COR-L47 (cell line): ENCODE measurements at regions not wholly inside any gene's neighbourhood (a gene's known extent, or its start where the extent isn't known, plus 50 kb on each side); places are given as distances from the start of the nearest gene placed in this dataset.
"Not testable (repeated sequence)": the region's sequence is repeated elsewhere in the genome, so short reads cannot be mapped to it uniquely, and the experiment has no call there.

ENCODE experiments used
- DNase-seq: peaks from one replicate; lab custom pipeline; 2025; lab: John Stamatoyannopoulos, UW

DNA sequence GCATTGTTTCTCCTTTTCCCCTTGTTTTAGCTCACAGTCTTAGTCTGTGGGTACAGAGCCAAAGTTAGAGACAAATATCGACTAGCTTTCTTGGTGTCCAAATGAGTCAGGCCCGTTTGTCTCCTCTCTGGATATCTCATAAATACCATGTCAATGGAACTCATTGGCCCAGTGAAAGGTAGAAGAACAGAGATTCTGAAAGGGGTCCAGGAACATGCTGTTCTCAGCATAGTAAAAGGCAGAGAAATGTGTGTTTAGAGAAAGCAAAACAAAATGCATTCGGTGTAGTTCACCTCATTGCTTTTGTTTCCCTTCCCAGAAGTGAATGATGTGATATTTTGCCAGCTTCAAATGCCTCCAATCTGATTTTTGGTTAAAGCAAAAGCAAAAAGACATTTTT, 238.6 kb upstream of the SLC8A1 start:
- DNase-seq: no peak

DNA sequence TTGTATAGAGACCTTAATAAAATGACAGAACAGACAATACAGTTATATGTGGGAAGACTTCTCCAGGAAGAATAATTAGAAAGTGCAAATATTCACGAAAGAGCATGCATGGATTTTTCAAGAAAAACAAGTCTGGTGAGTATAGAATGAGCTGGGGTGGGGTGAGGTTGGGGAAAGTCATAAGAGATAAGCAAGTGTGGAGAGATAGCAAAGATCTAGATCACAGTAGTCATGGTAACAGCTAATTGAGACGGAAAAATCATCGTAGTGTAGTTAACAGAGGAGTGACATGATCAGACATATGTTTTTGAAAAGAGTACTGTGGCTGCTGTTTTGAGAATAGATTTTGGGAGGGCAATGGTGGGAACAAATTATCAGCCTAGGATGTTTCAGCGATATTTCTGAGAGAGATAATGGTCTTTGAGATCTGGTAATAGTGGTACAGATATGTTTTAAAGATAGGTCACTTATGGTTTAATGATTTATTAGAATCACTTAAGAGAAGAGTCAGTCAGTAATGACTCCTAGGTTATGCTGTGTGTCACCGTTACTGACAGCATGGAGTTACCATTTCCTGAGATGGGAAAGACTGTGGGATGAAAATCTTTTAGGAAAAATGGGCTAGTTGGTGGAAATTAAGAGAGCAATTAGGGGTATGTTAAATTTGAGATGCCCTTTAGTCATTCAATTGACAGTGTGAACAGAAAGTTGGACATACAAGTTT, 248.5 kb upstream of the SLC8A1 start:
- no peak for DNase-seq

GRCh38 chr2:40712197-40712894, 260.5 kb upstream of the SLC8A1 start:
- DNase-seq: not testable (repeated sequence)

- no peak for DNase-seq
Measured at GRCh38 chr2:40716879-40717278, 265.0 kb upstream of the SLC8A1 start.

DNA sequence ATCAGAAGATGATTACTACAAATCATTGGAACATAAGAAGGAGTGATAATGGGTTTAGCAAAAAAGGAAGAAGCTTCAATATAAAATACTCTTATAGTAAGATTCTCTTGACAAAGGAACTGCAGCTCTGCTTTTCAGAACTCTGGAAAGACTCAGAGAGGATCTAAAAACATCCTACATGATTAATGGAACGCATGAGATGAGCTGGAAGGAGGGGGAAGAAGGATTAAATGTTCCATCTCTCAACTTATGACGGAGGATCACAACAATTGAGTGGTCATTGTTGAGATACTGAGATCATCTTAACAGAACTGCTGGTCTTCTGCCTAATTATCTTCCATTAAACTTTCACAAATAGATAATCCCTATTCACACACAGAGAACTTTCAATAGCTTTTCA, 267.5 kb upstream of the SLC8A1 start:
- no peak for DNase-seq

DNA sequence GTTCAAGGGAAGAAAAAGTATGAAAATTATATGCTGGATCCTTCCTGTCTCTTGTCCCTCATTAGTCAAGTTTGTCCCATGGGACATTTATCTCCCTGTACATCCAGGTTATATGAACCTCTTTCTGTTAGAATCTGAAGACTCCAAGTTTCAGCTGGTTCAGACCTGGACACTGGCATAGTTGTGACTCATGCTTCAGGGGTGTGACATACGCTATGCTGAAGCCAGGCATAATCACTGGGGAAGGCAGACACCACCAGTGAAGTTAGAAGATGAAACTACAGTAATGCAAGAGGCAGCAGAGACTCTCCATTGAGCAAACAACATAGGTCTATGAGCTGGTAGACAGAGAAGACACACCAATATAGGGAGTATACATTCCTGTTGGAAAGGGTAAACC, 269.7 kb upstream of the SLC8A1 start:
- no peak for DNase-seq

DNA sequence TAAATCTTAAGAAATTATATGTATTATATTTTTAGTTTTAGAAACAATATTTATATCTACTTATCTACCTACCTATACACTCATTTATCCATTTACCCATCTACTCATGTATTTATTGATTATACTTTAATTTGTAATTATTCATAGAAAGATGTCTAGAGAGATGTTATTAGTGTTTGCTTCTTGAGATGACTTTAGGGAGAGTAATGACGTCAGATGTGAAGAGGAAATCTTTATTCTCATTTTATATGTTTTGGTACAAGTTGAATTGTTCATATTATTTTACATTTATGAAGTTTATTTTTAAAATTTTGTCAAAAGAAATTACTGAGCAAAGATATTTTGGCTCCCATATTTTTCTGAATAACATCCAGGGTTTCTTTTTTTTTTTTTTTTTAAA, 271.3 kb upstream of the SLC8A1 start:
- DNase-seq: no peak

DNA sequence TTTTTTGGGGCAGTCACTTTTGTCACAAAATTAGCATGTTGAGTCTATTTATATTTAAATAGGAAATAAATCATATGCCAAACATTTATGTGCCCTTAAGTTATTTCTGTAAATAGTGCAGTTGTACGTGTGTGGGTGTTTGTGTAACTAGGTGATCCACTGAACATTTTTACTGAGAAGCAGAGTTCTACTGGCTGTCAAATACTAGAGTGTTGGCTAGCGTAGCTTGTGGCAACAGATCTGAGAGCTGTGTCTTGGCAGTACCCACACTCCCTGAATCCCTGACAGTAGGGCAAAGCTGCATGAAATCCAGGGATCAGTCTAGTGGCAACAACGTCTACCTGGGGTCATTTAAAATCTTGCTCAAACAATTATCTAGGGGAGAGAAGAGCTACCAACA, 273.1 kb upstream of the SLC8A1 start:
- DNase-seq: no peak

DNA sequence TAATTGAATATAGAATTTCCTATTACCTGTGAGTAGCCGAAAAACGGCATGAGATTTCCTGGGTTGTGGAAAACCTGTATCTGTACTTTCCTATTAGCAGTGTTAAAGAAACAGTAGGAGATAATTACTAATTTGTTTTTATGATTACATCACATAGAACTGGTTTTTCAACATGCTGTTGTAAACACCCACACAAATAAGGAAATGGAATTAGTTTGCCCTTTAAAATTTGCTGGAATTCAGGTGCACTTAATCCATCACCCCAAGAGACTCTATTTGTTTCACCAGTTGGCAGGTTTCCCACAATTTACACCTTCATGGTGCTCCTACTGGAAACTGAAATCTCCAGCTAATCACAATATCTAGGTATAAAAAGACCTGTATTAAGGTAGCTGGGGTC, 274.1 kb upstream of the SLC8A1 start:
- peak; percentile 35 for DNase-seq

- no peak for DNase-seq
Measured at GRCh38 chr2:40734797-40735196, 282.9 kb upstream of the SLC8A1 start.

DNA sequence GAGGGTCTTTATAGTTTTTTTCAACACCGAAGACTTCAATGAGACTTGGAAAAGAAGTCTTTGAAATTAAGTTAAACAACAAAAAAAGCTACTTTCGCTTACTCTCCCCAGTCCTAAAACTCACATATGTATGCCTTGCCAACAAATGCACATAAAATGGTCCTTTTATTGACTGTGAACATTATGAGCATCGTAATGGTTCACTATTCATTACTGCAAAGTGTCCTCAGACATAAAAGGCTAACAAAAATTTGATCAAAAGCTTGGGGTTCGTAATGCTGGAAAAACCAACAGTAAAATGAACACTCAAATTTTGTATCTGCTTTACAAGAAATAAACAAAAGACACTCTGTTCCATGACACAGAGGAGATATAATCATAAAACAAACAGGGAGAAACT, 285.3 kb upstream of the SLC8A1 start:
- no peak for DNase-seq

DNA sequence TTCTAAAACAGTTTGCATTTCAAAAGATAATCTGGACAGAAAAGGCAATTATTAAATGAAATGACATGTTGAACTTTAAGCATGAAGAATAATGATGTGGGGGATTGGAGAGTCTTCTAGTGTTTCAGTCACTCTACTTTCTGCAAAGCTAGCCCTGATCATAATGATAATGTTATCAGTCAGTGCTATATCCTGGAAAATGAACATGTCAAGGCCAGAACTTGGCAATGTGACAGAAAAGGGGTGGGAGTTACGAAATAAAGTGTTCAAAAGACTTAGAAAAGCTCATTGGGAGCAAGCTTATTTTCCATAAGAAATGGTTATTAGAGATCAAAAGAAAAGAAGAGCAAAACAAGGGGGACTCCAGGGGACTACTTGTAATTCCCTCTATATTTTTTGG, 288.5 kb upstream of the SLC8A1 start:
- no peak for DNase-seq

DNA sequence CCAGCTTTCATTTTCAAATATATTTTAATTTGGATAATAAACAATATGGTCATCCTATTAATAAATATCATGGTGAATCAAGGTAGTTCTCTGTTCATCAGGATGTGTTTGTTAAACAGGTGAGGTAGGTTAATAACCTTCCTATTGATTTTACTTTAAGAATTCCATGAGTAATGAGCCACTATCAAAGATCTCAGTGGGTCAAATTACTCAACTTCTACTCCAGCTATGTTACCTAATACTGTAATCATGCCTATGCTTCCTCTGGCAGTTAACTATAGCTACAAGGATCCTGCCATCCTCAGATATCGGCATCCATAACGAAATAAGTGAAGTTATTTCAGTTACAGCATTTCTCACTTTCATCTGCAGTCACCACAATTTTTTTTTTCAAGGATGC, 289.6 kb upstream of the SLC8A1 start:
- no peak for DNase-seq

DNA sequence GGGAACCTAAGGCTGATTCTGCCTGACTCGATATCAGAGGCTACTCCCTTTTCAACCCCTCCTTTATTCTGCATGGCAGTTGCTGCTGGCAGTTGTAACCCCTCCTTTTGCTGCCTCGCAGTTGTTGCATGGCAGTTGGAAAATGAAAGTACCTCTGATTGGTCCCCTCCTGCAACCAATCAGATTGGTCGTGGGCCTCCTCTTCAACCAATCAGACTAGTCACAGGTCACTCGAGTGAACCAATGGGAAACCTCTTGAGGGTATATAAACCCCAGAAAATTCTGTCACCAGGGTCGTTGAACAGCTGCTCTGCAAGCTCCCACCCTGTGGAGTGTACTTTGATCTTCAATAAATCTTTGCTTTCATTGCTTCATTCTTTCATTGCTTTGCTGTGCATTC, 294.3 kb upstream of the SLC8A1 start:
- no peak for DNase-seq

DNA sequence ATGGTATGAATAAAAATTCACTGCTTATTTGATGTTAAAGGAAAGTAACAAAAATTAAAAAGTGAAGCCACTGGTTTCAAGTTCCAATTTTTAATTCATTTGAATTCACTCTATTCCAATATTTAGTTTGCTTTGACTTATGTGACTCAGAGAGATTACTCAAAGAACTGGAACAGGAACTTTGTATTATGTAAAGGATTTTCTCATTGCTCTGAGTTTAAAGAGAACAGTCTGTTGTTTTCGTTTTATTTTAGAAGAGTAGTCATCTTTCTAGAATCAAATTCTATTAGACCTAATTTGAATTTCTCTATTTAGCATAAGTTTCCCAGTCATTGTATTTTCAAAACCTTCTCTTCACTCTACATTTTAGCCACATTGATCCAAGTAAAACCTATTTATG, 300.1 kb upstream of the SLC8A1 start:
- no peak for DNase-seq

GRCh38 chr2:40752796-40753195, 300.9 kb upstream of the SLC8A1 start:
- no peak for DNase-seq

- DNase-seq: no peak
Measured at GRCh38 chr2:40754912-40755311, 303.0 kb upstream of the SLC8A1 start.

- DNase-seq: peak; percentile 65
Measured at GRCh38 chr2:40758401-40759155, 306.7 kb upstream of the SLC8A1 start.

DNA sequence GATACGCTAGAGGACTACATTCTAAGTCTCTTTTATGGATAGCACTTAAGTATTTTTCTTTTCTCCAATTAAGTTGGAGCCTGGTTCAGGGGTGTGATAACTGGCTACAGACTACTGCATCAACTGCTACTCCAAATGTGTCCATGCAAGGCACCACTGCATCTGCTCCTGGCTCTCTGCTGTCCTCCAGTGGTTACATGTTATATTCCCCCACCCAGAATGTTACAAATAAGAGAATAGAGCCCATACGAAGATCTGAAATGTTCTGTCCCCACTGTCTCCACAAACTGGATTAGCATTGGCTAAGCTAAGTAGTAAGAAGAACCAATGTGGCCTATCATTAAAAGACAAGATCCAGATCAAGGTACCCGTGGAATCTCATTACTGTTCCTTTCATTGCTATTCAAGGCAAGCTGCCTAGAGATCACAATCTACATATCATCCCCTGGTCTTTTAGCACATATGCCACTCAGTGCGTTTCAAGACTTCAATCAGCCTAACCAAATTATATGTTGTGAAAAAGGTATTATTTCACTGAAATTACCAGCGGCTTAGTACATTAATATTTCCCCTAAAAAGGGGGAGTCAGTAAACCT, 308.3 kb upstream of the SLC8A1 start:
- peak; percentile 48 for DNase-seq

DNA sequence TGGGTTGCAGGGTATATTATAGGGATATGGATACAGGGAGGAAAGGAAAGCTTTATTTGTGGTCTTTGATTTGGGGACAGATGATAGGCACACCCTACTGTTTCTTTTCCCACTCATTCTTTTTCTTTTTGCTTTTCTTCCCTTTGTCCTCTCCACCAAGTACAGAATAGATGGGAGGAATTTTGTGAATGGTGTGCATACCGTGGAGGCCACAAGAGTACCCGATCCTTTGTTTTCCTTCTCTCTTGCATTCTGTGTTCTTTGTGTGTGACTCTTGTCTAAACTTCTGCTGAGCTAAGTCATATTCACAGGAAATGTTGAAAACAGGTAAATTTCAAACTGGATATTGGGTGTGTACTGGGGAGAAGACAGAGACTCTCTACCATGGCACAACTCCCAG, 321.4 kb upstream of the SLC8A1 start:
- no peak for DNase-seq

DNA sequence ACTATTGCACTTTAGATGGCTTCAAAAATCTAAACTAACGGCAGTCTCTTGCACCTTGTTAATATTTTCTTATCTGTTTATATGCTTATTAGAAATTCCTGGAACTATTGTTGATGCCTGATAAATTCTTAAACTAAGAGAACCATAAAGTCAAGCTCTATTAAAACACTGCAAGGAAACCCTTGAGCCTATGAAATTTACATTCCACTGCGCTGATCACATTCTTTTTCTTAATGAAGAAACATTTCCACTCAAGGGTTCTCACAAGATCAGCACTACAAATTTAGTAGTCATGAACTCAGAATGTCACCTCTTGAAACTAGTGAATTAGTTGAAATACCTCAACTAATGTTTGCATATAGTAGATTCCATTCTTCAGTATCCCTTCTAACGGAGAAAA, 331.8 kb upstream of the SLC8A1 start:
- DNase-seq: no peak

- DNase-seq: no peak
Measured at GRCh38 chr2:40786636-40787035, 334.7 kb upstream of the SLC8A1 start.

DNA sequence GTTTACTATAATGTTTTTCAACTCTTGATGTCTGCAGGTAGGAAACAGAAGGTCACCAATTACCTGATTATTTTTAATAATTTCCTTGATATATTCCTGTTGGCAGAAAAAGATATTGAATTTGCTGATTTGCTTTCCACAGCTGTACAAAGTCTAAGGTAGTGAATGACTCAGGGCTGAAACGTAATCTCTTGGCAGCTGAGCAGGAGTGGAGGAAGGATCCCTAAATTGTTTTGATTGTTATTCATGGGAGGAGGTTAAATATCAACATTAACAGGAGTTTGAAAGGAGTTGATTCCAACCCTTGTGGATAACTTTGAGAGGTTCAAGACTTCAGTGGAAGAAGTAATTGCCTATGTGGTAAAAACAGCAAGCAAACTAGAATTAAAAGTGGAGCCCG, 345.2 kb upstream of the SLC8A1 start:
- DNase-seq: no peak
